ENCODE measurements at regions not wholly inside any gene's neighbourhood (a gene's known extent, or its start where the extent isn't known, plus 50 kb on each side); places are given as distances from the start of the nearest gene placed in this dataset.

GRCh38 chr12:113684053-113684907 is 212.6 kb upstream of the LHX5 start:
- DNase-seq: no peak

- DNase-seq: no peak
Observed at GRCh38 chr12:113683574-113683973, 211.9 kb upstream of the LHX5 start.

- DNase-seq: no peak
Observed at GRCh38 chr12:113680868-113681267, 209.2 kb upstream of the LHX5 start.

- no peak for DNase-seq
Observed at GRCh38 chr12:113678223-113679119, 206.8 kb upstream of the LHX5 start.

- DNase-seq: no peak
Observed at GRCh38 chr12:113676547-113676946, 204.9 kb upstream of the LHX5 start.

GRCh38 chr12:113676117-113676516 is 204.4 kb upstream of the LHX5 start:
- DNase-seq: no peak

- no peak for DNase-seq
Observed at GRCh38 chr12:113674996-113675395, 203.3 kb upstream of the LHX5 start.

- no peak for DNase-seq
Observed at GRCh38 chr12:113674302-113674701, 202.6 kb upstream of the LHX5 start.

GRCh38 chr12:113673458-113674238 is 202.0 kb upstream of the LHX5 start:
- DNase-seq: no peak

- no peak for DNase-seq
Observed at GRCh38 chr12:113670742-113671141, 199.1 kb upstream of the LHX5 start.

- no peak for DNase-seq
Observed at GRCh38 chr12:113667676-113668356, 196.1 kb upstream of the LHX5 start.

GRCh38 chr12:113667095-113667494 is 195.4 kb upstream of the LHX5 start:
- DNase-seq: no peak

GRCh38 chr12:113666223-113666622 is 194.6 kb upstream of the LHX5 start:
- no peak for DNase-seq

GRCh38 chr12:113665457-113665856 is 193.8 kb upstream of the LHX5 start:
- DNase-seq: no peak

- DNase-seq: no peak
Observed at GRCh38 chr12:113664224-113664681, 192.6 kb upstream of the LHX5 start.

- no peak for DNase-seq
Observed at GRCh38 chr12:113663396-113663795, 191.7 kb upstream of the LHX5 start.

- peak in 1 of 14 donors; percentile 75 for DNase-seq
Observed at GRCh38 chr12:113660936-113661335, 189.3 kb upstream of the LHX5 start.

GRCh38 chr12:113659416-113659815 is 187.7 kb upstream of the LHX5 start:
- DNase-seq: no peak

- DNase-seq: no peak
Observed at GRCh38 chr12:113659015-113659414, 187.3 kb upstream of the LHX5 start.

- DNase-seq: no peak
Observed at GRCh38 chr12:113658006-113658655, 186.5 kb upstream of the LHX5 start.

- DNase-seq: no peak
Observed at GRCh38 chr12:113655919-113656318, 184.2 kb upstream of the LHX5 start.

Measured in C1 segment of cervical spinal cord (tissue), 14 donors.